ENCODE measurements at regions not wholly inside any gene's neighbourhood (a gene's known extent, or its start where the extent isn't known, plus 50 kb on each side); places are given as distances from the start of the nearest gene placed in this dataset.

DNA sequence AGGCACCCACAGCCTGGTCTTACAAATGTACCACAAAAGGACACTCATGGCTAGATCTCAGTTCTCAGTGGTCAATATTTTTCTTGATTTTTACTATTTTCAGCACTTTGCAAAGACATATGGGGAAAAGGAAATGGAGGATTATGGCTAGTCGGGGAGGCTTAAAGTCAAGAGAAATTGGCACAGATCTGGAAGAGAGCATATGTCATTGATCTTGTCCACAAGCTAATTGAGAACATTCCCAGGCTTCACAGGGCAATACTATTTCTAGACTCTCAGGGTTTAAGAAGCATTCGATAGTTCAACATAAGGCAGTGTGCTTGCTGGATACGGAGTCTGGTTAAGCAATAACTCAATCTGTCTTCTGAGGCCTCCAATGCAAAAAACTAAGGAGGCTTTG, 285.8 kb downstream of the ZNF608 start:
- no peak for TF ChIP-seq CTCF (IDR thresholded peaks at IDR 0.05)
- no peak for TF ChIP-seq POLR2A (IDR thresholded peaks at IDR 0.05)
